ENCODE measurements at regions not wholly inside any gene's neighbourhood (a gene's known extent, or its start where the extent isn't known, plus 50 kb on each side); places are given as distances from the start of the nearest gene placed in this dataset.

DNA sequence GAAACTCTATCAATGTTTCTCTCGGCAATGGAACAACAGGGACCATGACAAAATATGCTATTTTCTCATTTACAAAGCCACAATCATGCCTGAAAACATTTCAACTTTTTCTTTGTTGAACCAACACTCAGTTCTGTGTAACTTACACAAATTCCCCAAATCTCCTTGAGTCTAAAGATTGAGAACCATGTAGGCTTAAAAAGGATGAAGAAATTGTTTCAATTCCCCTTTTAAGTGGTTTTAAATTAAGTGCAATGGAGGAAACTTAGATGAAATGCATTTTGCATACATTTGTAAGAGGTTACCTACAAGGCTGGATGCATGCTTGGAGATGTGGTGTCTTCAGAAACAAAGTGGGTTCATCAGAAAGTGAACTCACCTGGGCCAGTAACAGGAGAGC lies 566.4 kb upstream of the CDH11 start:
- DNase-seq (ENCODE audit: low read depth in 2 of 2) = no peak

DNA sequence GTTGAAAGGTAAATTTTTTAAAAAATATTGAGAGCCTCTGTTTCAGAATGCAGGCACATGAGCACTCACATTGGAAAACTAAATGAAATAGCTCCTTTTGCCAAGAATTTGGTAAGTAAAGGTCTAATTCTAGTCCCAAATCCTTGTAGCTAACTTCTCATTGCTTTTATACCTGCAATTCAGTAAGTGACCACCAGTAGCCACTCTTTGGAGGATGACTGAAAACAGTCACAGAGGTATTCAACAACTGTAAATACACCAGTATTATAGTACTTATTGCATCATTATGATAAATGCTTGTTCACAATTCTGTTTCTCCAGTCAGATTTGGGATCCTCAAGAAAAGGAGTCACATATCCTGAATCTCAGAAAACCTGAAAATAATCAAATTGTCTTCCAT lies 562.4 kb upstream of the CDH11 start:
- no peak for DNase-seq (ENCODE audit: low read depth in 2 of 2)

DNA sequence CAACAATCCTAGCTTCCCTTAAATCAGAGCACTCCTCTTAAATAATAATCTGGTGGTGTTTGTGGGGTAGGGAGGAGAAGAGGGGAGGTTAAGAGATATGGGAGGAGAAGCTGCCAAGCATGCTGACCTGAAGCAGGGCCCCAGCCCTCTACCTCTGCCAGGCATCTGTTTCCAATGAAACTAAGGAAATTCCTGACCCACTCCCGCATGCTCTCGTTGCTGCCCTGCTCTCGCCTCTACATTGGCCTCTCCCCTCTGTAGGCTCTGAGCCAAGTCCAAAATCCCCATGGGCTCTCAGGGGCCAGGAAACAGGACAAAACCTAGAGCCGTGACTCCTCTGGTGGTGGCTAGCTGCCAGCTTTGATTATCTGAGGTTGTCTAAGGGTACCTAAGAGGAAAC lies 559.5 kb upstream of the CDH11 start:
- no peak for DNase-seq (ENCODE audit: low read depth in 2 of 2)

DNA sequence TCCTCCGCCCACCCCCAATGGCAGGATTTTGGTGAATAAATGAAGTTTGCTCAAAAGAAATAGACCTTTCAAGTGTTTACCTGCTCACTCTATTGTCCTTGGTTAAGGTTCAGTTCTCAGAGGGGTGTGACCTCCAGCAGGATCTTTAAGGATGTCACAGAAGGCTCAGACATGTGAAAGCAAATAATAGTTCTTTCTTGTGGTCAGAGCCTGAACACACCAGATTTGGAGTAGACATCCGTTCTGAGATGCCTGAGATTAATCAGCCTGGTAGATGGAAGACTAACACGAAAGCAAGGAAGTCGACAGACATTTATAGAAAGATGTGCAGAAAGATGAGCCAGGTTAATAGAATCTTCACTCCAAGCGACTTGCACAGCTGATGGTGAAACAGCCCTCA lies 557.9 kb upstream of the CDH11 start:
- no peak for DNase-seq (ENCODE audit: low read depth in 2 of 2)

DNA sequence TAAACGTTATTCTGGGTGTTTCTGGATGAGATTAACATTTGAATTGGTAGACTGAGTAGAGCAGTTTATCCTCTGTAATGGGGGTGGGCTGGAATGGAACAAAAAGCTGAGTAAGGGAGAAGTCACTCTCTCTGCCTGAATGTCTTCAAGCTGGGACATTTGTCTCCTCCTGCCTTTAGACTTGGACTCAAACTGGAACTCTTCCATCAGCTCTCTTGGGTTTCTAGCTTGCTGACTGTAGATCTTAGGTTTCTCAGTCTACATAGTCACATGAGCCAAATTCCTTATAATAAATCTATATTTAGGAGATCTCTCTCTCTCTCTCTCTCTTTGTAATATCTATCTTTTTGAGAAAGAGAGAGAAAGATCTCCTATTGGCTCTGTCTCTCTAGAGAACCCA lies 553.3 kb upstream of the CDH11 start:
- DNase-seq (ENCODE audit: low read depth in 2 of 2) = no peak

DNA sequence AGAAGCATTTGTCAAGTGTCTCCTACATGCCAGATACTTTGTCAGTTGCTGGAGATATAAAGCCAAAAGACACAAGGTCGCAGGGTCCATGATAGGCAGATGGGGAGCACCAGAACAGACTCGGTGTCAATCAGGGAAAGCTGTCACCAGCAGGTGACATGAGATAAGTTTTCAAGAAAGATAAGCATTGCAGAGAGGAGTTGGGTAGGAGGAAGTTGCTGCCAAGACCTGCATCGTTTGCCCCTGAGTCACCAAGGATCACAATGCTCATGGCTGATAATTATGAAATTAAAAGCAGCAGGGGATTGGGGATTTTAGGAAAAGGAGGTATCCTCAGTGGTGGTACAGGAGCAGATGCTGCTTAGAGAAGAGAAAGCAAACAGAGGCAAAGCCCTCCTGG lies 551.1 kb upstream of the CDH11 start:
- no peak for DNase-seq (ENCODE audit: low read depth in 2 of 2)

DNA sequence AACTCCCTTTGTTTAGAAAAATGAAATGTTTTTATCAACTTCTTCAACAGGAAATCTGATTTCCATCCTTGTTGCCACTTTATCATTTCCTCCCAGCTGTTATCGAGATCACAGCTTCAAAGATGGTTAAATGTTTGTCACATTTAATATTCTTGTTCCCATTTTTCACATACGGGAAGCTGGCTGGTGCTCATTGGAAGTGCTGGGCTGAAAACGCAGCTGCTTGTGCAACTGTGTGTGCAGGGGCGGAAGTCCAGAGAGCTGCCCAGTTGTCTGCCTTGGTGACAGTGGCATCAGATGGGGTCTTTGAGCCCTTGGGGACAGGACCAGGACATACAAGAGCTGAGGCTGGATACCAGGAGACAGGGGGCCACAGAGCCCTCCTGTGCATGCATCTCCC lies 549.2 kb upstream of the CDH11 start:
- no peak for DNase-seq (ENCODE audit: low read depth in 2 of 2)

DNA sequence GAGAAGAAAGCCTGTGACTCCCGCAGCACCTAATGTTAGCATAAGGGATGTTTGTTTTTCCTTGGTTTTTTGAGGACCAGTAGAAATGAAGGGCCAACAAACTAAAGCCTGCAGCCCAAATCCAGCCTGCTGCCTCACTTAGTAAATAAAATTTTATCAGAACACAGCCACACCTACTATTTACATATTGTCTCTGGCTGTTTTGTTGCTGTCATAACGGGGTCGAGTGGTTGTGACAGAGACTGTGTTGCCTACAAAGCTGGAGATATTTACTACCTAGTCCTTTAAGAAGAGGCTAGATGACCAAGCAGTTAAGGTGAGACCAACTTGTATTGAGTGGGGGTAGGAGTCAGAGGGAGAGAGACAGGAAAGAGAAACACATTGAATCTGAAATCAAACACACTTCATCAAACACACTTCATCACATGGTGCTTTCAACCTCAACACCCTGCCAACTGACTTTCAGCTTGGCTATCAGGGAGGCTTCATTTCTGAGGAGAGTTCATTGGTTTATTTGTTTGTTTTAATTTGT lies 546.3 kb upstream of the CDH11 start:
- no peak for DNase-seq (ENCODE audit: low read depth in 2 of 2)

DNA sequence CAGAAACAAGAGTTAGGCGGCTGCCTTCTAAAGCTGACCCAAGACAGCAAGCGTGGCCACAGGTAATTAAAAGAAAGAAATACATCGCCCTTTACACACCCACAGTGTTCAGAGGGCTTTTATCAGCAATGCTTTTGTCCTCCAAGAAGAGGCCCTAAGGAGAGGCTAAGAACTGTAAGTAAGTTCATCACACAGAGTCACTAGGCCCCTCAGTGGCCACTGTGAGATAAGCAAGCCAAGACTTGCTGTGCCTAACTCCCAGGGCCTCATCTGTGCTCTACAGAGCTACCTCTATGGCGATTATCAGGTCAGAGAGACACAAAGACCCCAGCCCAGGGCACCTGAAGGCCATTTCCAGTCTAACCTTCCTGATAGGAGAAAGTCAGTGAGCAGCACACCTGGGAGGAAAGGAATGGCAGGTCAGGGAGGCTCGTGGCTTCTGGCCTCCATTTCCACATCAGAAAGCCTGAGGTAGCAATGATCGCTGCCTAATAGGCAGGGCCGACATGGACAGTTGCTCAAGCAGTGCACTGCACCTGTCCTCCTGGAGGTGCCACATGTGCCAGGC lies 545.2 kb upstream of the CDH11 start:
- DNase-seq (ENCODE audit: low read depth in 2 of 2) = no peak

DNA sequence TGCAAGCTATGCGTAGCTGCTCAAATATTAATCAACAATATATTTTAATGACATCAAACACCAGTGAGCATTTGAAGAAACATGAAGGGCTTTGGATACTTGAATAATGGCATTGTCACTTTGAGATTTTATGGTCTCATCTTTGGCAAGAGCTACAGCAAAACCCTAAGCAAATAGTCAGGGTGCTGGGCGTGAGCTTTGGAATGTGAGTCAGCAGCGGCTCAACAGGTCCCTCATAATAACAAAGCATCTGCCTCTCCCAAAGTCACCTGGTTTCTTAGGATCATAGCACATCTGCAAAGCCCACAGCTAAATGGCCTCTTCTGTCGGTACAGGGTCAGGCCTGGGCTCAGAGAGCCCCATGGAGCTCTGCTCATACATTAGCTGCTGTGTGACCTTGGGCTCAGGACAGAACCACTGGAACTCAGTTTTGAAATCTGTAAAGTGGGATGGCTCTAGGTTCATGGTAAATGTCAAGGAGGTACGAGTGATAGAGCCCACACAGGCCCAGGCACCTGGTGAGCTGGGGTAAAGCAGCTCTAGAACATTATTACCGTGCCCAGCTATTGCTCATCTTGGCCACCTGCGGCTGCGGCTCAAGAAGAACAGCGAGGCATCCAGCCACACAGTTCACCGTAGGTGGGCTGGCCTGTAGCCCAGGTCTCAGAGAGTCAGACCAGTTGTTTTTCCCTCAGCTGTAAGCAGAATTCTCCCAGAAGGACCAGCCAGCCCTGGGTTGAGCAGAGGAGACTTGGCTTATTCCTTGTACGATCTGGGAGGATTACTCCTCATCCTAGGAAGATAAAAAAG lies 544.5 kb upstream of the CDH11 start:
- DNase-seq (ENCODE audit: low read depth in 2 of 2) = no peak

DNA sequence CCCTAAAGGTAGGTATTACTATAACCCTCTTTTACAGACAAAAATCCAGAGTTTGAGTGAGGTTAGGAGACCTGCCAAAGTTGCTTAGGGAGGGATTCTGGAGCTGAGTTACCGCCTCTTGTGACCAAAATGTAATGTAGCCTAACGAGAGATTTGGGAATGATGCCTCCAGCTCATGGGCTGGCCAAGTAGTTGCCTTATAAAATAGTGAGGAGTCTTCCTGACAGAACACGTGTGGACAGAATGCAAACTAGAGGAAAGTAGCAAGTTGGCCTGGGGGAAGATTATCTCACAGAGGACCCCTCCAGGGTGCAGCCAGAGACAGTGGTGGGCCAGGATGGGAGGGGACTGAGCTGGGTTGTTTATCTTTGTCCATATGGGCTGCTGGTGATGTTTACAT lies 543.7 kb upstream of the CDH11 start:
- no peak for DNase-seq (ENCODE audit: low read depth in 2 of 2)

DNA sequence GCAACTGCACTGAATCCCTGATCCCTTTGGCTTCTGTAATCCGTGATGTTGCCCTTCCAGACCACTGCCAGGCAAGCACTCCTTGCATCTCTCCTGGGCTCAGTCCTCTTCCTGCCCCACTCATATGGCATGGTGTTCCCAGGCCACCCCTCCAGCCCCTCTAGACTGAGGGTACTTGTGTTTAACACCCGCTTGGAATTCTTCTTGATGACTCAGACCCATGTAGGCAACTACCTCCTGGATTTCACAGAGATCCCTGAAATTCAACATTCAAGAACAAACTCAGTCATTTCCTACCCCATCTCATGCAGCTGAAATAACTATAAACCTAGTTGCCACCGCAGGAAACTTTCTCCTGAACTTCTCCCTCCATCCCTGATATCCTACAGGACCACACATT lies 541.9 kb upstream of the CDH11 start:
- no peak for DNase-seq (ENCODE audit: low read depth in 2 of 2)

DNA sequence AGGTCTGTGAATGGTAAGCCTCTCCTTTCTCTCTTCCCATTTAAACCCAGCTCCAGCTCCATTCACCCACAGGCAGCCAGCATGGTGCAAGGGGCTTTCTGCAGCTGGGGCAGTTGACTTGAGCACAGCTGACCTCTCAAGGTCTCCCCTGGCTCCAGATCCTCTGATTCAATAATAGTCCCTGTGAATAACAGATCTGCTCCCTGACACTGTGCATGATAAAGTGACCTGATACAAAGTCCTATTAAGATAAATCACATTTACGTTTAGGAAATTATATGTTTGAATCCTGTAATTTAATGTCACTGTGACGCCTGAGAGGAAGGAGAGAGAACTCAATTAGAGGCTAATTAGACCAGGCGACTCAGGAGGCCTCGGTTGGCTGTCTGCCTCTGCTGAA lies 540.4 kb upstream of the CDH11 start:
- no peak for DNase-seq (ENCODE audit: low read depth in 2 of 2)

DNA sequence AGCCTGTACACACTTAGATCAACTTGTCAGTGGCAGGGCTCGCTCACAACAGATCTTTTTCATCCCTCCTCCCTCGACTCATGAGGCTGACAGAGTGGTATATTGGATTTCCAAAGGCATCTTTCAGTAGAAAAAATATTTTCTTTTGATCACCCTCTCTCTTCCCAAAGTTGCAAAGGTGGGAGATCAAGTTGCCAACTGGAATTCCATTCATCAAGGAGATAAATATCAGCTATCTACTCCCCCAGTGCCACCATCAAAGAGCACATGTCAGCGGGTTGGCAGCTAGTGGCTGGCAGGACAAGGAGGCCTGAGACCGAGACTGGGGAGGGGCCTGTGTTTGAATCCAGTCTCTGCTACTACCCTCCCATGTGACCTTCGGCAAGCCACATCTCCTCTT lies 539.7 kb upstream of the CDH11 start:
- DNase-seq (ENCODE audit: low read depth in 2 of 2) = no peak

DNA sequence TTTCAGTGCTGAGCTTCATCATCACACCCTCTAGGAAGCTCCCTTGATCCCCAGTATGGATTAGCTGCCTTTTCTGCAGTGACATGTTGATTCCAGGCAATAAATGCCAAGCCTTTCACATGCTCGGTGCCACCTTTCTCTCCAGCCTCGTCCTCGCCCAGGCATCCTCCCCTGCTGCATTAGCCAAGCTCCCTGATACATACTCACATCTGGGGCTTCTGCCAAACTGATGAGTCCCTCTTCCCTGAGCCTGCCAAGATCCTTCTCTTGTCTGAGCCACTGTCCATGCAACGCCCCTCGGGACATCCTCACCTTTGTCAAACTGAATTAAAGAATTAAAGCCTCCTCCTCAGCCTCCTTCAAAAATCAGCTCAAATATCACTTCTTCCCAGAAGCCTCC lies 538.5 kb upstream of the CDH11 start:
- no peak for DNase-seq (ENCODE audit: low read depth in 2 of 2)

DNA sequence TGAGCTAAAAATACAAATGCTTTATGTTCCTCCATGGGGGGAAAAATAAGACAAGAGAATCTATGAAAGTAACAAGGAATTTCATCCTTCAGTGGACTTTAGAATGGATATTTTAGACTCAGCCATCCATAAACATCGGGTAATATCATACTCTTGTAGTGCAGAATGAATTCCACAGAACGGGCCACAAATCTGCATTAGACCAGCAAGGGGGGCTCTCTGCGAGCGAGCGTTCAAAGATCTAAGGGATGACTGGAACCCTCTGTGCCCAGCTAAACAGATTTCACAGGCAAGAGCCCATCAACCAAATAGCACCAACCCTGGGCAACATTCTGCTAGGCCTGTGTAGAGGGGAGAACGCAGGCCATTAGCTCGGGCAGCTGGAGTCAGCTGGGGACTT lies 537.9 kb upstream of the CDH11 start:
- DNase-seq (ENCODE audit: low read depth in 2 of 2) = no peak

DNA sequence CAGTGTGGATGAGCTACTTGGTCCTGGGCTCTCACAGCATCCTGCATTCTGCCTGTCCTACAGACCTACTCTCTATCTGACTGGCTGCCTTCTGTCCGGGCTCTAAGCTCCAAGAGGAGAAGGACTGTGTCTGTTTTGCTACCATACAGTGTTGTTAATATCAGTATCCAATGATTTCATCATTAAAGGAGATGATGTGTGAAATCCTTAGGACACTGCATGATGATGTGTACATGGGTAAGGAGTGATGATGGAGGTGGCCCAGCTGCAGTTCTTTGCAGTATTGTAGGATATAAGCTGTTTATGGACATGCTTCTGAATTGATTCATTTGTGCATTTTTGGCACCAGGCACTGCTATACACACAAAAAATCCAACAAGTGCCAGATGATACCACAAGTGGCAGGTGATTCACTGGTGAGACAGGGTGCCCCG lies 536.9 kb upstream of the CDH11 start:
- DNase-seq (ENCODE audit: low read depth in 2 of 2) = no peak

DNA sequence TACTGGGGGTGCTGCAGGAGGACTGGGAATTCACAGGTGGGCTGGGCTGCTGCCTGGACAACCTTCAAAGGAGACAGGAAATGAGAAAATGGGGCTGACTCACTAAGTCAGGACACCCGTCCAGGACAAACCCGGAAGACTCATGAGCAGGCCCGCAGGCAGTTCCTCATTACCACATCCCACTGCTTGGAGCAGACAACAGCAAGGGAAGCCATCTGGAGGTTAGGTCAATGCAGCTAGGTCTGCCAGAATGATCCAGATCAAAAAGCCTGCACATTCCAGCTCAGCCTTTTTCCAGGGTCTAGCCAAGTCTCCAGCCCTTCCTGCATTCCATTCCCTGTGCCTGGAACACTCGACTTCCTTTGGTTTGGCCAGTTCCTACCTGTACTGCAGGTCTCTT lies 536.5 kb upstream of the CDH11 start:
- no peak for DNase-seq (ENCODE audit: low read depth in 2 of 2)

DNA sequence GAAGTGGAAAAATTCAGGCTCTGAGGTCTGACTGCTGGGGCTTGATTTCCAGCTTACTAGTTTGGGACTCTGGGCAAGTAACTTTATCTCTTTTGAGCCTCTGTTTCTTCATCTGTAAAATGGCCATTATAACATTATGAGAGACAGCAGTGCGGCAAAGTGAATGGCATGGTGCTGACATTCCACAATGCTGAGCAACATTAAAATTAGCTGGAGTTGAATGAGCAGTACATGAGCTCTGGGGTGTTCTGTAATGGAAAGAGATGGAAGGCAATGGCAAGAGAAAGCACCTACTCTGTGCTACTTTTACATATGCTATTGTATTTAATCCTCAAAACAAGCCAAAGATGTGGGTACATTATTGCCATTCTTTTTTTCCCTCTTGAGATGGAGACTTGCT lies 535.7 kb upstream of the CDH11 start:
- no peak for DNase-seq (ENCODE audit: low read depth in 2 of 2)

DNA sequence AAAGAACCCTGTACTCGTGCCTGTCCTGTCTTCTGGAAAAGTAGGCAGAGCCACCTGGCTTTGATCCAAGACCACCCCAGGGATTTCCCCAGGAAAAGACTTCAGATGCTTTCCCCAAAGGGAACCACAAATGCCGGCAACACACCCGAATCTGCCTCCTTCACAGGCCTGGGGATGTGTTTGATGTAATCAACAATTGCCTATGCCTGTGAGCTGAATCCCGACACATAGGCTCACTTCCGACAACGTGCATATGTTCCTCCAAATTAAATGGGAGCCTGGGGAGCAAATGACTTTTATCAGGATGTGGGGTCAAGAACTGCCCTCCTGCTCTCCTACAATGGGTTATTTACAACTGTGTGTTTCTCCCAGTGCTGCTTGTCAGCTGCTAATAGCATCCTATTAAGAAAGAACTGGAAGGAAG lies 535.2 kb upstream of the CDH11 start:
- DNase-seq (ENCODE audit: low read depth in 2 of 2) = no peak

DNA sequence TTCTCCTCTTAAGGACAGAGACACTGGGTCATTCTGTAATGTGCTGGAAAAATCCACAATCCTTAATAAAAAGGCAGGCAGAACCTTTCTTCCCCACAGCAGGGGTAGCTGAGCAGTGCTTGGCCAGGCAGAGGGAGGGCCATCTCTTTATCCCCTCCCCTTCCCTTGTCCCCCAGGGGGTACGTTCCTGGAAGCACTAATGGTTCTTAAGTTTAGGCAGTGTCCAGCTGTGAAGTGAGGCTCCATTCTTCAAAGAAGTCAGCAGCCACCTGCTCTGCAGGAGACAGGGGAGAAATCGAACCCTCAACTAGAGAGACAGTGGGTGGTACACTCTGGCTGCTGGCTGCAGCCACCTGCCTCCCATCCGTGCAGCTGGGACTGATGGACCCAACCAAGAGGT lies 533.9 kb upstream of the CDH11 start:
- DNase-seq (ENCODE audit: low read depth in 2 of 2) = no peak

DNA sequence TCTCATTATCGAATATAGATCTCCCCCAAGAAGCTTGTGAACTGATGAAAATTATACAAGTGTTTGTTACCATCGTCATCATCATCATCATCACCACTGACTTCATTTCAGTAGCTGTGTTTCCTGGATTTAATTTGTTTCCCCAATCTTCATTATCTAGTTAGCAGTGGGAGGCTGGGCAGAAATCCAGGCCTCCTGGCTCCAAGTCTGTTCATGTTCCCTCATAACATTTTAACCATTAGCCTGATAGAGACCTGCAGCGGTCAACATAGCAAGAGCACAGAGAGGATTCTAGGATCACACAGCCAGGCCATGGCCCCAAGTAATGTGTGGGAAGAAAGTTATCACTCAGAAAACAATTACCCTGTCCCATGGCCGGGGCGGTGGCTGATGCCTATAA lies 526.2 kb upstream of the CDH11 start:
- DNase-seq (ENCODE audit: low read depth in 2 of 2) = no peak

DNA sequence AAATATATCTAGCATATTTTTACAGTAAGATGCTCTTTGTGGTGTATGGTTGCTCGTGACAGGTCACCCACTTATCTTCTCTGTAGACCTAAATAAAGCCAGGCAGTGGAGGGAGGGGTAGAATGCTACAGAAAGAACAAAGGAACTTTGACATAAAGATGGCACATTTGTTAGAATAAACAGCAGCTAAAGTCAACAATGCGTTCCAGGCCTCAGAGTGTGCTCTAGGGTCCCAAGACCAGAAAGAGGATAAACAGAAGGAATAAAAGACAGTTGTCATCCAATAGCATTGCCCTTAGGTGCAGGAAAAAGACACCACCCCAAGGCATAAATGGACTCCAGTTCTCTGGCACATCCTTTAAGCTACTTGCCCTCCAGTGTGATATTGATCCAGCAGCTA lies 523.0 kb upstream of the CDH11 start:
- no peak for DNase-seq (ENCODE audit: low read depth in 2 of 2)

All from stimulated activated CD4-positive, alpha-beta T cell treated with anti-CD3 and anti-CD28 coated beads, Interleukin-1b, Interleukin-23, amount 100 ng/mL, for 1 hour (primary cell).